ENCODE measurements at regions not wholly inside any gene's neighbourhood (a gene's known extent, or its start where the extent isn't known, plus 50 kb on each side); places are given as distances from the start of the nearest gene placed in this dataset.
"Not testable (repeated sequence)": the region's sequence is repeated elsewhere in the genome, so short reads cannot be mapped to it uniquely, and the experiment has no call there.

DNA sequence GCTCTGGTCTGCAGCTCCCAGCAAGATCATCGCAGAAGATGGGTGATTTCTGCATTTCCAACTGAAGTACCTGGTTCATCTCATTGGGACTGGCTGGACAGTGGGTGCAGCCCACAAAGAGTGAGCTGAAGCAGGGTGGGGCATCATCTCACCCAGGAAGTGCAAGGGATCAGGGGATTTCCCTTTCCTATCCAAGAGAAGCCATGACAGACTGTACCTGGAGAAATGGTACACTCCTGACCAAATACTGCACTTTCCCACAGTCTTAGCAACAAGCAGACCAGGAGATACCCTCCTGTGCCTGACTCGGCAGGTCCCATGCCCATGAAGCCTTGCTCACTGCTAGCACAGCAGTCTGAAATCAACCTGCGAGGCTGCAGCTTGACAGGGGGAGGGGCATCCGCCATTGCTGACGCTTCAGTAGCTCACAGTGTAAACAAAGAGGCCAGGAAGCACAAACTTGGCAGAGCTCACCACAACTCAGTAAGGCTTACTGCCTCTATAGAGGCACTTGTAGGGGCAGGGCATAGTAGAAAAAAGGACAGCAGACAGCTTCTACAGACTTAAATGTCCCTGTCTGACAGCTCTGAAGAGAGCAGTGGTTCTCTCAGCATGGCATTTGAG, 60.5 kb downstream of the AREG start:
- peak overlapping the region; percentile 58 for H3K27ac ChIP-seq
- DNase-seq (ENCODE audit: low read depth, low spot score) = peak; percentile 63

- H3K27ac ChIP-seq; DNase-seq (ENCODE audit: low read depth, low spot score): not testable (repeated sequence)
Observed at GRCh38 chr4:74509363-74509762, 64.4 kb downstream of the AREG start.

GRCh38 chr4:74516303-74516702, 71.4 kb downstream of the AREG start:
- peak overlapping the region; percentile 12 for H3K27ac ChIP-seq
- DNase-seq (ENCODE audit: low read depth, low spot score) = no peak

DNA sequence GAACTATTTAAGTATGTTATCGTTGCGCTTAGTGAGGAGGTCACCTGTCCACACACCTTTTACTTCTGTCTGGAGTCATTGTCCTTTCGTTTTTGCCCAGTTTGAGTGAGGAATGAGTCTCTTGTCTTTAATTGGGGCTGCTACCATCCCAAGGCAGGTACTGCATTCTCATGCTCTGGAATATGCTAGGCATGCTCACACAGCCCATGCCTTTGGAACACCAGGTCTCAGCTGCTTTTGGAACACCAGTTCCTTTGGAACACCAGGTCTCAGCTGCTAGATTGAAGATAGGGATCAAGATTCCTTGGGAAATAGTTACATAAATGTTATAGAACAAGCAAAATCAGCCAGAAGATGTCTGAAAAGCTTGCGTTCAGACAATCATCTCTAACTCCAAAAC, 73.1 kb downstream of the AREG start:
- DNase-seq (ENCODE audit: low read depth, low spot score) = no peak
- no peak overlapping the region for H3K27ac ChIP-seq

- H3K27ac ChIP-seq = no peak overlapping the region
- no peak for DNase-seq (ENCODE audit: low read depth, low spot score)
Observed at GRCh38 chr4:74522251-74522991, 77.5 kb downstream of the AREG start.

DNA sequence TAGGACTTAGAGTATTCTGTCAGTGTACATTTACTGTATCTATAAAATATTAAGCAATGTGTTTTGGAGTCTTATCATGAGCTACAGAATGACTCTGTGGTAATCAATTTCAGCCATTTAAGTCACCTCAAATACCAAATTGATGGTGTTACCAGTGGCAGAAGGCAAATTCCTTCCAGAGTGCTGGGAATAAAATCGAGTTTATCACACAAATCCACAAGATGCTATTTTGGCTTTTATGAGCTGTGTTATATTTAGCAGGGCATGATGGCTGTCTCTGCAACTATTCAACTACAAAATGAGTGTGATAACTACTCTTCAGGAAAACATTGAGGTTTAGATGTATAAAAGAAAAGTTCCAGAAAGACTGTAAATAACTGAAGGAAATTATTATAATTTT, 78.2 kb downstream of the AREG start:
- no peak for DNase-seq (ENCODE audit: low read depth, low spot score)
- no peak overlapping the region for H3K27ac ChIP-seq

GRCh38 chr4:74524985-74525384, 80.0 kb downstream of the AREG start:
- H3K27ac ChIP-seq = no peak overlapping the region

GRCh38 chr4:74527049-74527448, 82.1 kb downstream of the AREG start:
- H3K27ac ChIP-seq = no peak overlapping the region
- DNase-seq (ENCODE audit: low read depth, low spot score) = no peak

More at GRCh38 chr4:74524985-74525384, 80.0 kb downstream of the AREG start:
- DNase-seq (ENCODE audit: low read depth, low spot score) = no peak

DNA sequence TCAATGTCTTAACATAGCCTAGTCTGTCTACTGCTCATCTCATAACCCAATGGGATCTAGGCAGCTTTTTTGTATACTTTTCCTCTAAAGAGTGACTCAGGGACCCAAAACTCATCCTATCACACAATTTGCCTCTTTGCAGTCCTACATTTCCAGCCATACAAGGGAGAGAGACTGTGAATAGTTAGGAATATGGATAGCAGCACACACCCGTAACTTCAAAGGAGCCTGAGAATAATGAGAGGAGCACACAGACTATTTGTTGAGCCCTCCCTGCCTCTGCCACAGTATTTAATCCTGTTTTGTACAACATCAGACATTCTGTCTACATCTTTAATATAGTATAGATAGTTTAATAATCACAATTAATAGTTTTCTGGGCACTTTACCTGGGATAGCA, 83.2 kb downstream of the AREG start:
- no peak overlapping the region for H3K27ac ChIP-seq

GRCh38 chr4:74529284-74530041, 84.5 kb downstream of the AREG start:
- no peak for DNase-seq (ENCODE audit: low read depth, low spot score)
- peak overlapping the region; percentile 18 for H3K27ac ChIP-seq

More for the DNA sequence above, 83.2 kb downstream of the AREG start:
- no peak for DNase-seq (ENCODE audit: low read depth, low spot score)

DNA sequence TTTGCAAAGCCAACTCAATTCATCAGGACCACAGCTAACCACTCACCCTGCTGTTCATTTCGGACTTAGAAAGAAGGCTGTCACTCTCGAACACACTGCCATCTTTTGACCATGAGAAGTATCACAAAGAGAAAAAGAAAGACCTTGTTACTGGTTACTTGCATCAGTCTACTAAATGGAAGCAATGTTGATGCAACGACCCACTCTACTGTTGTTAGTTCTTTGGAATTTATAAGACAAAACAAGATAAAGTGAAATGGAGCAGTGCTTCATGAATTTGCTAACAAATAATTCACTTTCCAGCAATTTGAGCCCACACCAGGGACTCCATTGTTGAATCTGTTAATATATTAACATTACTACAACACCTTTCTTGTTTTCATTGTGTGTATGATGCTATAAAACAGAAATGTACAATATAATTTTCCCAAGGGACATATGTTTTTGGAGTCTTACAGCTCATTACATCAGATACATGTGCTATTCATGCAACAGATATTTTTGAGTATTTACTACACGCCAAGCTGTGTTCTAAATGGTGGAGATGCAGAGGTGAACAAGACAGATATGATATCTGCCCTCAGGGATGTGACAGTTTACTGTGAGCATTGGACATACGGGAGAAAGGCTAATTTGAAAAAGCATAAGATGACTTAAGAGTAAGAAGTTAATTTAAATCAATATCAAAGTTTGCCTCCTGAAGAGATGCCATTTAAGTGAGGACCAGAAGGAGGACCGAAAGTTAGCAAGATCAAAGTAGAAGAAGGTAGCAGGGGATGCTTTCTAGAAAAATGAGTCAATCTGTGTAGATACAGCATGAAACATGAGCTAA, 87.2 kb downstream of the AREG start:
- no peak for DNase-seq (ENCODE audit: low read depth, low spot score)
- H3K27ac ChIP-seq = peak overlapping the region; percentile 88

GRCh38 chr4:74534121-74534520, 89.2 kb downstream of the AREG start:
- DNase-seq (ENCODE audit: low read depth, low spot score) = no peak
- H3K27ac ChIP-seq = peak overlapping the region; percentile 21

- DNase-seq (ENCODE audit: low read depth, low spot score) = no peak
- peak overlapping the region; percentile 21 for H3K27ac ChIP-seq
Observed at GRCh38 chr4:74534936-74535335, 90.0 kb downstream of the AREG start.

DNA sequence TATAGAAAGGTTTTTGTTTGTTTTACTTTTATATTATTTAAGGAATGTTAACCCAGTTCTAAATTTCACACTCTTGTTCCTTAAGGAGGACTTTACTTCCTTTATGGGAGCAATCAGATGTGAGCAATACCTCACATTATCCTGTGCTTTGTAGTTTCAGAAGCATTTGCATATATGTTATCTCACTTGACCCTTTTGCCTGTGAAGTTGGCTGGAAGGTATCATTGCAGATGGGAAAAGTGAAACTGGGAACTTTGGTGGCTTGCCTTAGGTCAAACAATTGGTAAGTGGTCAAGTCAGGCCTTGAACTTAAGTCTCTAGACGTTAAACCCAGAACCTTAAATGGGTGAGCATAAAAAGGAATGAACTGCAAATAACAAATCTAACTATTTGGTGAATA, 90.6 kb downstream of the AREG start:
- peak overlapping the region; percentile 21 for H3K27ac ChIP-seq
- no peak for DNase-seq (ENCODE audit: low read depth, low spot score)

DNA sequence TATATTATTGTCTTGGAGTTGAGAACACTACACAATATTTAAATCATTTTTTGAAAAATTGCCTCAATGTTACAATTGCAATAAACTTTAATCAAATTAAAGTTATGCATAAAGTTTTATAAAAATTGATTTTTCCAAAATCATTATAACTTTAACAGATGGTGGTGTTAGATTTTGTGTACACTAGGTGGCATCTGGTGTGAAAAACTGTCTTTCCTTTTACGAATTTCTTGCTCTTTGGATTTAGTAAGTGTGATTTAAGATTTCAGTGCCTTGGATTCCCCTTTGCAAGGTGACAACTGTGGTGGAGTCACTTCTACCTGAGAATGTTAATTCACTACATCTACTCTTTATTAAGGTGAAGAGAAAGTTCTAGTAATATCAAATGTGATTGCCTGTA, 91.6 kb downstream of the AREG start:
- DNase-seq (ENCODE audit: low read depth, low spot score) = no peak

GRCh38 chr4:74537459-74537858, 92.5 kb downstream of the AREG start:
- no peak for DNase-seq (ENCODE audit: low read depth, low spot score)
- H3K27ac ChIP-seq = peak overlapping the region; percentile 82

More for the DNA sequence above, 91.6 kb downstream of the AREG start:
- H3K27ac ChIP-seq = peak overlapping the region; percentile 82

DNA sequence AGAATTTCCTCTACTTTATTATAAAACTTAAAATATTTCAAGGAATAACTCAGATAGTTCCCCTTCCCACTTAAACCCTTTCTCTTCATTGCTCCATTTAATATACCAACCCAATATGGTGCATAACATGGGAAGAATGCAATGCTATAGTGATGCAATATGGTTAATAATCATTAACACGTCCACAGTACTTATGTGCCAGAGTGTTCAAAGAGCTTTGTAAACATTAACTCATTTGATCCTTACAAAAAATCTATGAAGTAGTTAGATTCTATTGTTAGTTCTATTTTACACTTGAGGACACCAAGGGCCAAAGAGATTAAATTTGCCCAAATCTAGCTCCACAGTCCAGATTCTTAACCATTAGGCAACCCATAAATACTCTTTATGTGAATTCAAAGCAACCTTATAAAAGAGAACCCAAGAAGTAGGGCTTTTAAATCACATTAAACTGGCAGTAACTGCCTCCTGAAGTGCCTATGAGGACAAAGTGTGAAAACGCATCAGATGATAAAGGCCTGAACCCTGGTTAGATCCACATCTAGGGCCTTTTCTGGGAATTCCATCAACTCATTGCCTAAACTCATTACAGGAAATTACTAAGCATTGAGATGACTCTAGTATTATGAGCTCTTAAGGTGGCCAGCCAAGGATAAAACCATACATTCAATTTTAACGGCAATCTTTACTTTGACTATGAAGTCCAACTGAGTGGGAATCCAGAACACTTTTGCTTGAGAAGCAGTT, 94.3 kb downstream of the AREG start:
- peak overlapping the region; percentile 82 for H3K27ac ChIP-seq
- no peak for DNase-seq (ENCODE audit: low read depth, low spot score)

GRCh38 chr4:74540193-74540592, 95.3 kb downstream of the AREG start:
- no peak for DNase-seq (ENCODE audit: low read depth, low spot score)
- peak overlapping the region; percentile 82 for H3K27ac ChIP-seq

- H3K27ac ChIP-seq = no peak overlapping the region
- DNase-seq (ENCODE audit: low read depth, low spot score) = no peak
Observed at GRCh38 chr4:74541667-74542066, 96.7 kb downstream of the AREG start.
